ENCODE measurements at regions not wholly inside any gene's neighbourhood (a gene's known extent, or its start where the extent isn't known, plus 50 kb on each side); places are given as distances from the start of the nearest gene placed in this dataset.
A peak's percentile ranks its signal among the peaks of the same experiment; 100 is the strongest.

GRCh38 chrX:106479920-106480319, 131.9 kb upstream of the RADX start:
- no peak for ATAC-seq
- TF ChIP-seq CSRNP3 (CRISPR knock-in tag; IDR thresholded peaks at IDR 0.05) (no peak), ZNF70 (CRISPR knock-in tag; IDR thresholded peaks at IDR 0.05) (no peak), TSHZ2 (CRISPR knock-in tag; IDR thresholded peaks at IDR 0.05) (no peak), ZNF8 (CRISPR knock-in tag; IDR thresholded peaks at IDR 0.05) (no peak), CREB5 (CRISPR knock-in tag; IDR thresholded peaks at IDR 0.05; ENCODE audit: low read depth) (no peak), TOX (CRISPR knock-in tag; IDR thresholded peaks at IDR 0.05; ENCODE audit: borderline replicate concordance) (no peak), TCF4 (CRISPR knock-in tag; IDR thresholded peaks at IDR 0.05; ENCODE audit: borderline replicate concordance) (no peak), BACH2 (CRISPR knock-in tag; IDR thresholded peaks at IDR 0.05; ENCODE audit: borderline replicate concordance) (no peak), OSR1 (CRISPR knock-in tag; IDR thresholded peaks at IDR 0.05) (no peak), RARB (CRISPR knock-in tag; IDR thresholded peaks at IDR 0.05) (no peak), ARNTL (CRISPR knock-in tag; IDR thresholded peaks at IDR 0.05; ENCODE audit: borderline replicate concordance, low read depth) (no peak), ZFP3 (CRISPR knock-in tag; IDR thresholded peaks at IDR 0.05) (no peak), ZC3H10 (CRISPR knock-in tag; IDR thresholded peaks at IDR 0.05) (no peak), ISL1 (CRISPR knock-in tag; IDR thresholded peaks at IDR 0.05) (no peak), ZNF565 (CRISPR knock-in tag; conservative IDR thresholded peaks at IDR 0.05; ENCODE audit: low read depth) (no peak), PPARA (CRISPR knock-in tag; IDR thresholded peaks at IDR 0.05; ENCODE audit: borderline replicate concordance) (no peak), SNAI2 (CRISPR knock-in tag; IDR thresholded peaks at IDR 0.05) (no peak)
- TF ChIP-seq, protein P1, sequence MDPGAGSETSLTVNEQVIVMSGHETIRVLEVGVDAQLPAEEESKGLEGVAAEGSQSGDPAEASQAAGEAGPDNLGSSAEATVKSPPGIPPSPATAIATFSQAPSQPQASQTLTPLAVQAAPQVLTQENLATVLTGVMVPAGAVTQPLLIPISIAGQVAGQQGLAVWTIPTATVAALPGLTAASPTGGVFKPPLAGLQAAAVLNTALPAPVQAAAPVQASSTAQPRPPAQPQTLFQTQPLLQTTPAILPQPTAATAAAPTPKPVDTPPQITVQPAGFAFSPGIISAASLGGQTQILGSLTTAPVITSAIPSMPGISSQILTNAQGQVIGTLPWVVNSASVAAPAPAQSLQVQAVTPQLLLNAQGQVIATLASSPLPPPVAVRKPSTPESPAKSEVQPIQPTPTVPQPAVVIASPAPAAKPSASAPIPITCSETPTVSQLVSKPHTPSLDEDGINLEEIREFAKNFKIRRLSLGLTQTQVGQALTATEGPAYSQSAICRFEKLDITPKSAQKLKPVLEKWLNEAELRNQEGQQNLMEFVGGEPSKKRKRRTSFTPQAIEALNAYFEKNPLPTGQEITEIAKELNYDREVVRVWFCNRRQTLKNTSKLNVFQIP (CRISPR knock-in tag; IDR thresholded peaks at IDR 0.05; ENCODE audit: borderline replicate concordance, low read depth): no peak

GRCh38 chrX:106481341-106481740, 130.4 kb upstream of the RADX start:
- ATAC-seq: peak; percentile 85
- no peak for TF ChIP-seq TSHZ2 (CRISPR knock-in tag; IDR thresholded peaks at IDR 0.05)
- TF ChIP-seq GLIS3 (CRISPR knock-in tag; IDR thresholded peaks at IDR 0.05): no peak
- no peak for TF ChIP-seq TOX (CRISPR knock-in tag; IDR thresholded peaks at IDR 0.05; ENCODE audit: borderline replicate concordance)
- TF ChIP-seq CREB5 (CRISPR knock-in tag; IDR thresholded peaks at IDR 0.05; ENCODE audit: low read depth): no peak
- TF ChIP-seq ISL1 (CRISPR knock-in tag; IDR thresholded peaks at IDR 0.05): no peak
- TF ChIP-seq, protein P1 (CRISPR knock-in tag; IDR thresholded peaks at IDR 0.05; ENCODE audit: borderline replicate concordance, low read depth): no peak
- TF ChIP-seq BACH2 (CRISPR knock-in tag; IDR thresholded peaks at IDR 0.05; ENCODE audit: borderline replicate concordance): no peak
- no peak for TF ChIP-seq CSDC2 (CRISPR knock-in tag; IDR thresholded peaks at IDR 0.05)
- no peak for TF ChIP-seq TCF4 (CRISPR knock-in tag; IDR thresholded peaks at IDR 0.05; ENCODE audit: borderline replicate concordance)
- no peak for TF ChIP-seq ZNF8 (CRISPR knock-in tag; IDR thresholded peaks at IDR 0.05)
- TF ChIP-seq CSRNP3 (CRISPR knock-in tag; IDR thresholded peaks at IDR 0.05): no peak

Data from SK-N-SH treated with all-trans-retinoic acid at 6 μM for 48 hours (cell line).